ENCODE measurements at regions not wholly inside any gene's neighbourhood (a gene's known extent, or its start where the extent isn't known, plus 50 kb on each side); places are given as distances from the start of the nearest gene placed in this dataset.

GRCh38 chr18:44229693-44230108 lies 451.0 kb upstream of the SETBP1 start:
- H3K9me3 ChIP-seq (ENCODE audit: control insufficient read depth in 2 of 3, insufficient read depth in 1 of 3, low read length in 3 of 3): no peaks in the 10 kb centered on the region
- FAIRE-seq: no peak
- no peak overlapping the region for H3K4me3 ChIP-seq (ENCODE audit: low read length in 3 of 3)
- H3K27me3 ChIP-seq (ENCODE audit: control insufficient read depth, insufficient read depth, low read length): no peaks in the 10 kb centered on the region
- no peaks in the 10 kb centered on the region for H3K4me1 ChIP-seq (ENCODE audit: control insufficient read depth in 2 of 3, insufficient read depth in 2 of 3, low read depth in 1 of 3, low read length in 3 of 3)
- H3K36me3 ChIP-seq (ENCODE audit: control insufficient read depth in 2 of 3, insufficient read depth in 3 of 3, low read length in 3 of 3): no peaks in the 10 kb centered on the region
- no peak overlapping the region for H3K9ac ChIP-seq (ENCODE audit: low read length in 3 of 3)
- intact Hi-C loops (cut with DNase I): no loop called here
- H3K27ac ChIP-seq (ENCODE audit: low read depth in 2 of 2, low read length in 2 of 2): no peak overlapping the region
- peak in 1 of 5 donors; percentile 76 for DNase-seq
- TF ChIP-seq, protein P1, sequence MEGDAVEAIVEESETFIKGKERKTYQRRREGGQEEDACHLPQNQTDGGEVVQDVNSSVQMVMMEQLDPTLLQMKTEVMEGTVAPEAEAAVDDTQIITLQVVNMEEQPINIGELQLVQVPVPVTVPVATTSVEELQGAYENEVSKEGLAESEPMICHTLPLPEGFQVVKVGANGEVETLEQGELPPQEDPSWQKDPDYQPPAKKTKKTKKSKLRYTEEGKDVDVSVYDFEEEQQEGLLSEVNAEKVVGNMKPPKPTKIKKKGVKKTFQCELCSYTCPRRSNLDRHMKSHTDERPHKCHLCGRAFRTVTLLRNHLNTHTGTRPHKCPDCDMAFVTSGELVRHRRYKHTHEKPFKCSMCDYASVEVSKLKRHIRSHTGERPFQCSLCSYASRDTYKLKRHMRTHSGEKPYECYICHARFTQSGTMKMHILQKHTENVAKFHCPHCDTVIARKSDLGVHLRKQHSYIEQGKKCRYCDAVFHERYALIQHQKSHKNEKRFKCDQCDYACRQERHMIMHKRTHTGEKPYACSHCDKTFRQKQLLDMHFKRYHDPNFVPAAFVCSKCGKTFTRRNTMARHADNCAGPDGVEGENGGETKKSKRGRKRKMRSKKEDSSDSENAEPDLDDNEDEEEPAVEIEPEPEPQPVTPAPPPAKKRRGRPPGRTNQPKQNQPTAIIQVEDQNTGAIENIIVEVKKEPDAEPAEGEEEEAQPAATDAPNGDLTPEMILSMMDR (IDR thresholded peaks at IDR 0.05; ENCODE audit: borderline replicate concordance, extremely low read depth, insufficient read depth): no peak

GRCh38 chr18:44231936-44232335 lies 448.8 kb upstream of the SETBP1 start:
- intact Hi-C loops (cut with DNase I): no loop called here
- Histone ChIP-seq H3K4me3 (ENCODE audit: low read length in 3 of 3) (no peak overlapping the region), H3K27ac (ENCODE audit: low read depth in 2 of 2, low read length in 2 of 2) (no peak overlapping the region), H3K27me3 (ENCODE audit: control insufficient read depth, insufficient read depth, low read length) (no peaks in the 10 kb centered on the region), H3K9me3 (ENCODE audit: control insufficient read depth in 2 of 3, insufficient read depth in 1 of 3, low read length in 3 of 3) (no peaks in the 10 kb centered on the region), H3K36me3 (ENCODE audit: control insufficient read depth in 2 of 3, insufficient read depth in 3 of 3, low read length in 3 of 3) (no peaks in the 10 kb centered on the region), H3K9ac (ENCODE audit: low read length in 3 of 3) (no peak overlapping the region), H3K4me1 (ENCODE audit: control insufficient read depth in 2 of 3, insufficient read depth in 2 of 3, low read depth in 1 of 3, low read length in 3 of 3) (no peaks in the 10 kb centered on the region)
- DNase-seq: no peak
- FAIRE-seq: no peak
- TF ChIP-seq, protein P1 (IDR thresholded peaks at IDR 0.05; ENCODE audit: borderline replicate concordance, extremely low read depth, insufficient read depth): no peak

GRCh38 chr18:44232500-44232899 lies 448.2 kb upstream of the SETBP1 start:
- FAIRE-seq (no peak), DNase-seq (no peak)
- no peak overlapping the region for H3K9ac ChIP-seq (ENCODE audit: low read length in 3 of 3)
- no peaks in the 10 kb centered on the region for H3K27me3 ChIP-seq (ENCODE audit: control insufficient read depth, insufficient read depth, low read length)
- intact Hi-C loops (cut with DNase I): no loop called here
- H3K4me3 ChIP-seq (ENCODE audit: low read length in 3 of 3): no peak overlapping the region
- no peaks in the 10 kb centered on the region for H3K4me1 ChIP-seq (ENCODE audit: control insufficient read depth in 2 of 3, insufficient read depth in 2 of 3, low read depth in 1 of 3, low read length in 3 of 3)
- H3K36me3 ChIP-seq (ENCODE audit: control insufficient read depth in 2 of 3, insufficient read depth in 3 of 3, low read length in 3 of 3): no peaks in the 10 kb centered on the region
- TF ChIP-seq, protein P1 (IDR thresholded peaks at IDR 0.05; ENCODE audit: borderline replicate concordance, extremely low read depth, insufficient read depth): no peak
- no peaks in the 10 kb centered on the region for H3K9me3 ChIP-seq (ENCODE audit: control insufficient read depth in 2 of 3, insufficient read depth in 1 of 3, low read length in 3 of 3)
- no peak overlapping the region for H3K27ac ChIP-seq (ENCODE audit: low read depth in 2 of 2, low read length in 2 of 2)

- no peak for FAIRE-seq
- DNase-seq: no peak
- Histone ChIP-seq H3K9ac (ENCODE audit: low read length in 3 of 3) (no peak overlapping the region), H3K36me3 (ENCODE audit: control insufficient read depth in 2 of 3, insufficient read depth in 3 of 3, low read length in 3 of 3) (no peaks in the 10 kb centered on the region), H3K4me1 (ENCODE audit: control insufficient read depth in 2 of 3, insufficient read depth in 2 of 3, low read depth in 1 of 3, low read length in 3 of 3) (no peaks in the 10 kb centered on the region), H3K27me3 (ENCODE audit: control insufficient read depth, insufficient read depth, low read length) (no peaks in the 10 kb centered on the region), H3K27ac (ENCODE audit: low read depth in 2 of 2, low read length in 2 of 2) (no peak overlapping the region), H3K9me3 (ENCODE audit: control insufficient read depth in 2 of 3, insufficient read depth in 1 of 3, low read length in 3 of 3) (no peaks in the 10 kb centered on the region), H3K4me3 (ENCODE audit: low read length in 3 of 3) (no peak overlapping the region)
- TF ChIP-seq, protein P1 (IDR thresholded peaks at IDR 0.05; ENCODE audit: borderline replicate concordance, extremely low read depth, insufficient read depth): no peak
- intact Hi-C loops (cut with DNase I): no loop called here
These were observed 442.2 kb upstream of the SETBP1 start for GRCh38 chr18:44238454-44238853.

Data from kidney (tissue), 13 donors.